C4-2B (cell line): ENCODE measurements at regions not wholly inside any gene's neighbourhood (a gene's known extent, or its start where the extent isn't known, plus 50 kb on each side); places are given as distances from the start of the nearest gene placed in this dataset.

Source experiments
- H3K27ac ChIP-seq: fragments of 450-650 bp; 2 replicates; pipeline ENCODE4 v1.5.1; 2017
- ZFX ChIP-seq: fragments of 450-650 bp; IDR thresholded peaks from 2 replicates; pipeline ENCODE4 v1.6.1; 2017
- TF ChIP-seq, protein P1 (sequence below): fragments of 450-650 bp; conservative IDR thresholded peaks from 2 replicates; pipeline ENCODE4 v1.5.1; 2017; ENCODE audit warnings: mild to moderate bottlenecking

DNA sequence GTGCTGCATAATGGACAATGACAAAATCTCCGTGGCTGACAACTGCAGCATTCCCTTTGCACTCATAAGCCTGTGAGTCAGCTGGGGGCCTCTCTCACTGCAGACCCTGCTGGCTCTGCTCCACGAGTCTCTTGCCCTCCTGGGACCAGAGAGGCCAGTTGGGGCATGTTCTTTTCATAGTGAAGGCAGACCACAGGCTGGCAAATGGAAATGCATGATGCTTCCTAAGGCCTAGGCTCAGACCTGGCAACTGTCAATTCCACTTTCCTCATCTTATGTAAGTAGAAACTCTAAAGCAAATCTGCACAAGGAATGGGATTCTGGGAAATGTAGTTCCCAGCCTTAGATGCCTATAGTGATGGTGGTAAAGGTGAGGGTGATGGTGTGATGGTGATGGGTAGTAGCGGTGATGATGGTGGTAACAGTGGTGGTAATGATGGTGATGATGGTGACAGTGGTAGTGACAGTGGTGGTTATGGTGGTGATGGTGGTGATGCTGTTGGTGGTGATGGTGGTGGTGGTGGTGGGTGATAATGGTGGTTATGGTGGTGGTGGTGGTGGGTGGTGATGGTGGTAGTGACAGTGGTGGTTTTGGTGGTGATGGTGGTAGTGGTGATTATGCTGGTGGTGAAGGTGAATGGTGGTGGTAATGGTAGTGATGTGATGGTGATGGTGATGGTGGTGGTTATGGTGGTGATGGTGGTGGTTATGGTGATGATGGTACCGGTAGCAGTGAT lies 185.8 kb upstream of the ARL4C start:
- no peak overlapping the region for H3K27ac ChIP-seq
- no peak for TF ChIP-seq ZFX
- TF ChIP-seq, protein P1, sequence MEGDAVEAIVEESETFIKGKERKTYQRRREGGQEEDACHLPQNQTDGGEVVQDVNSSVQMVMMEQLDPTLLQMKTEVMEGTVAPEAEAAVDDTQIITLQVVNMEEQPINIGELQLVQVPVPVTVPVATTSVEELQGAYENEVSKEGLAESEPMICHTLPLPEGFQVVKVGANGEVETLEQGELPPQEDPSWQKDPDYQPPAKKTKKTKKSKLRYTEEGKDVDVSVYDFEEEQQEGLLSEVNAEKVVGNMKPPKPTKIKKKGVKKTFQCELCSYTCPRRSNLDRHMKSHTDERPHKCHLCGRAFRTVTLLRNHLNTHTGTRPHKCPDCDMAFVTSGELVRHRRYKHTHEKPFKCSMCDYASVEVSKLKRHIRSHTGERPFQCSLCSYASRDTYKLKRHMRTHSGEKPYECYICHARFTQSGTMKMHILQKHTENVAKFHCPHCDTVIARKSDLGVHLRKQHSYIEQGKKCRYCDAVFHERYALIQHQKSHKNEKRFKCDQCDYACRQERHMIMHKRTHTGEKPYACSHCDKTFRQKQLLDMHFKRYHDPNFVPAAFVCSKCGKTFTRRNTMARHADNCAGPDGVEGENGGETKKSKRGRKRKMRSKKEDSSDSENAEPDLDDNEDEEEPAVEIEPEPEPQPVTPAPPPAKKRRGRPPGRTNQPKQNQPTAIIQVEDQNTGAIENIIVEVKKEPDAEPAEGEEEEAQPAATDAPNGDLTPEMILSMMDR, result no peak

DNA sequence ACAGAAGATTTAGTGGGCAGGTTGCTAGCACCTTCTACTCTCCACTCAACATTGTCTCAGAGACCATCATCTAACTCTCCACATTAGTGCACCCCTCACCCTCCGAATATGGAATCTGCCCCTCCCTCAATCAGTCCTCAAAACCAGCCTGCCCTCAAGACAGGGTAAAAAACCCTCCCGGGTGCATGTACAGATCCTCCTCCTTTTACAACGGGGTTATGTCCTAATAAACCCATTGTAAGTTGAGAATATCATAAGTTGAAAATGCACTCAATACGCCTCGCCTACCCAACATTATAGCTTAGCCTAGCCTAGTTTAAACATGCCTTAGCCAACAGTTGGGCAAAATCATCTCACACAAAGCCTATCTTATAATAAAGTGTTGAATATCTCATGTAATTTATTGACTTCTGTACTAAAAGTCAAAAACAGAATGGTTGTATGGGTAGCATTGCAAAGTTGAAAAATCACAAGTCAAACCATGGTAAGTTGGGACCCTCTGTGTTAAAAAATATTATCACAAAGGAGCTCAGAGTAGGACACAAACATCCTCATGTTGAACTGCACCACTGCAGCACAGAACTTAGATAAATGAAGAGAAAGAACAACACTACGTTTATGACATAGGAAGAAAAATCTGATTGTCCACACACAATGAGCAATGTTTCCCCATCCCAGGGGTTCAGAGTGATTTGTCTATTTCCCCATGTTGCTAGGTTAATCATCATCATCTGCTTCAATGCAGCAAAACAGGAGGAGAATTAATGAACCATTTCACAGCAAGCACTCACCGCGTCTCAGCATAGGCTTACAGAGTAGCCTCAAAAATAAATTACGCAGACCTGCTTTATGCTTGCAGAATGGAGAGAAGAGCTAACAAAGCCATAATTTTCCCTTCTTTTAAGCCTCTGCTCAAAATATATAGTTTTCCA lies 184.1 kb upstream of the ARL4C start:
- no peak overlapping the region for H3K27ac ChIP-seq
- no peak for TF ChIP-seq ZFX
- TF ChIP-seq, protein P1, result no peak

DNA sequence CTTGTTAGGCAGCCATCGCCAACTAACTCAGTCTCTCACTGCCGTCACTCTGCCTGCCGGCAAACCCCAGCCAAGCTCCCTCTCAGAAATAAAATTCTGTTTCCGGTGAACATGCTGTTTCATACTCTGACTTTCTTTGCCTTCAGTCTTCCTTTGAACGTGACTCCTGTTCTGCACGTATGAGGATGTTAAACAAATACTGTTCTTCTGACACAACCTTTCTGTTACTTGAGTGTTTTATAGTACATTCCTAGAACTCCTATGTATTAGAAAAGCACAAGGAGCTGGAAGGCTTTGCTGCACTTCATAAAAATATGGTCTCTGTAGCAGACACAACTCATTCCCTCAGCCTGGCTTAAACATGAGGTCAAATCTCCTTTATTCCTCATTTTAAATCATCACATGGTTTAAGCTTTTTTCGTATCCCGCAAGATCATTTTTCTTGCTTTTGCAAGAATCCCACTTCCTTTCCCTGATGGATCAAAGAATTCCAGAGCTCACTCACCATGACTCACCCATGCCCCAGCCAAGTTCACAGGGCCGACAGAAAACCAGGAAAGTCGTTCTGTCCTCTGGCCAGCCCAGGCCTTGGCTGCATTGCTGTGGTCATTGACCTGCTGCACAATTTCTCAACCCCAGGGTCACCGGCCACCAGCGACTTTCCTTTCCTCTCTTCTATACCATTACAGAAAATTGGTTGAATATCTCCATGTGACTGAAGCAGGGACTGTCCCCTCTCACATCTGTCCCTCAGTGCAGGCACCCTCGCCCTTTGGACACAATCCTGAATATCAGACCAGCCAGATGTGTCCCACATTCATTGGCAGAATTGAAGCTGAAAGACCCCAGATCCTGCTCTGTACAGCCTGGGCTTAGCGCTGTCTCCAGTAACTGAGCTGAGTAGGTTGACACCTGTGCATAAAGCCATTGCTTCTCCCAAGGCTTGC lies 183.1 kb upstream of the ARL4C start:
- no peak overlapping the region for H3K27ac ChIP-seq
- TF ChIP-seq ZFX, result no peak
- TF ChIP-seq, protein P1, result no peak

DNA sequence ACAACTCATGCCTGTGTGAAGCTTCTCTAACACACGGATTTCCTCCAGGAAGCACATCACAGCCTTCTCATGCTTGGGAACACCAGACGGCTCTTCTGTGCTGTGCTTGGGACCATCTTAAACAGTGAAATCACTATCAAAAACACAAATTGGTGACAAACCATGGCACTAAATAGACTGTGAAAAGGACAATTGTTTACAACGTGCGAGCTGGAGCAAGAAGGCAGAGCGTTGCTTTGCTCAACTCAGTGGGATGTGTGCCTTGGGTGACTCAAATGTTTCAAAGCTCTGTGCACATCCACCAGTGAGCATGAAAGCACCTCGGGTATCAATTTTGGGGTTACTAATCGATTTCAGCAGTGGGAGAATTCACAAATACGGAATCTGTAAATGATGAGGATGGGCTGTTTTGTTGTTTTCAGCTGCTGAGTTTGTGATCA lies 182.4 kb upstream of the ARL4C start:
- TF ChIP-seq, protein P1, result no peak
- TF ChIP-seq ZFX, result no peak
- no peak overlapping the region for H3K27ac ChIP-seq

DNA sequence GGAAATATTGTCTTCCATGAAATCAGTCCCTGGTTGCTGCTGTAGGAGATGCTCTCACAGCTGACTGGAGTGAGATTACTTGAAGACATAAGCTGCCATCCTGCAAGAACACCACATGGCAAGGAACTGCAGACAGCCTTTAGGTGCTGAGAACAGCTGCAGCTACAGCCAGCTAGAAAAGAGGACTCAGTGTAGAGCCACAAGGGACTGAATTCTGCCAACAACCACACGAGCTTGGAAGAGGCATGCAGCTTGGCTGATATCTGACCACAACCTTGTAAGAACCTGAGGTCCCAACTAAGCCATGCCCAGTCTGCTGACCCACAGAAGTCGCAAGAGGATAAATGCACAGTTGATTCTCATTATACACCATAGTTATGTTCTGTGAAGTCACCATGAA lies 181.8 kb upstream of the ARL4C start:
- no peak overlapping the region for H3K27ac ChIP-seq
- TF ChIP-seq, protein P1, result no peak
- no peak for TF ChIP-seq ZFX

DNA sequence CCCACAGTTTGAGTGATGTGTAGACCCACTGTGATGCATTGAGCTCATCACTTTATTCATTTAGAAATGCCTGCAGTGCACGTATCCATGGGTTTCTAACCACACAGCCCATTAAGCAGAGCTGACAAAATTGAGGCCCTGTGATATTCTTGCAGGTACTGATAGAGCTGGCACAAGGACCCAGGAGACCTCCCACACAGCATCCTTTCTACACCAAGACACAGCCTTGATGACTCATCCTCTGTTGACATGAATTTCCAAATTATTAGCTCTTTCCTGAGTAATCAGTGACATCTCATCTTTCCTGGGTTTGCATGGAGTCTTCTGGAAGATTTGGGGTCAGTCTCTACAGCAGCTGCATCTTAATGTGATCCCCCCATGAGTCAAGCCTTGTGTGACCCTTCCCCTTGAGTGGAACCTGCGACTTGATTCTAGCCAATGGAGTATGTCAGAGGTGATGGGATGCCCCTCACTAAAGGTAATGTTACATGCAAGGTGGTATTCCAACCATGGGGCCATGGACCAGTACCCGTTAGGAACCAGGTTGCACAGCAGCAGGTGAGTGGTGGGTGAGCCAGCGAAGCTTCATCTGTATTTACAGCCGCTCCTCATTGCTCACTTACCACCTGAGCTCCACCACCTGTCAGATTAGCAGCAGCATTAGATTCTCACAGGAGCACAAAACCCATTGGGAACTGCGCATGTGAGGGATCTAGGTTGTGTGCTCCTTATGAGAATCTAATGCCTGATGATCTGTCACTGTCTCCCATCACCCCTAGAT lies 181.1 kb upstream of the ARL4C start:
- TF ChIP-seq, protein P1, result no peak
- no peak for TF ChIP-seq ZFX
- H3K27ac ChIP-seq, result no peak overlapping the region
